Muscle of back (tissue), 3 donors: ENCODE measurements at regions not wholly inside any gene's neighbourhood (a gene's known extent, or its start where the extent isn't known, plus 50 kb on each side); places are given as distances from the start of the nearest gene placed in this dataset.

Experiments
- DNase-seq, 3 donors: peaks; one replicate each; pipeline versions ENCODE4 v3.0.0 to v3.0.0-alpha.2; 2013

DNA sequence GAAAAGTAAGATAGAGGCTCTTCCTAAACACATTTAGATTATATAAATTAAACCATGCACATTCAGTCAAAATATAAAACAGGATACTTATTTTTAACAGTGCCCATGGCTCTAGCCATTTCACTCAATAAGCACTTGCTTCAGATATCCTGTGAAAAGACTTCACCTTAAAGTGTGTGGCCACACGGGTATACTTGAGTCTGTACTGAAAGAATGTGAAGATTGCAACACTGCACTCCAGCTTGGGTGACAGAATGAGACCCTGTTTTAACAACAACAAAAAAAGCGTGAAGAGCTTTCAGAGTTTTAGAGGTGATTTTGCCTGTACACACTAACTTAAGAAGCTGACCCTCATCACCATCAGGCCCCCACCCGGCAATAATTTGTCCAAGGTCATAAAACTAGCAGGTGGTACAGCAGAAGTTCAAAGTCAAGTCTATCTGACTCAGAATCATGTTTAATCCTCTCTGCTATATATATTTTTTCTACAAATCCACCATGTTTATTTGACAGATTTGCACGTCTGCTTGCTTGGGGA is 203.5 kb upstream of the GUCY1A2 start:
- no peak for DNase-seq

DNA sequence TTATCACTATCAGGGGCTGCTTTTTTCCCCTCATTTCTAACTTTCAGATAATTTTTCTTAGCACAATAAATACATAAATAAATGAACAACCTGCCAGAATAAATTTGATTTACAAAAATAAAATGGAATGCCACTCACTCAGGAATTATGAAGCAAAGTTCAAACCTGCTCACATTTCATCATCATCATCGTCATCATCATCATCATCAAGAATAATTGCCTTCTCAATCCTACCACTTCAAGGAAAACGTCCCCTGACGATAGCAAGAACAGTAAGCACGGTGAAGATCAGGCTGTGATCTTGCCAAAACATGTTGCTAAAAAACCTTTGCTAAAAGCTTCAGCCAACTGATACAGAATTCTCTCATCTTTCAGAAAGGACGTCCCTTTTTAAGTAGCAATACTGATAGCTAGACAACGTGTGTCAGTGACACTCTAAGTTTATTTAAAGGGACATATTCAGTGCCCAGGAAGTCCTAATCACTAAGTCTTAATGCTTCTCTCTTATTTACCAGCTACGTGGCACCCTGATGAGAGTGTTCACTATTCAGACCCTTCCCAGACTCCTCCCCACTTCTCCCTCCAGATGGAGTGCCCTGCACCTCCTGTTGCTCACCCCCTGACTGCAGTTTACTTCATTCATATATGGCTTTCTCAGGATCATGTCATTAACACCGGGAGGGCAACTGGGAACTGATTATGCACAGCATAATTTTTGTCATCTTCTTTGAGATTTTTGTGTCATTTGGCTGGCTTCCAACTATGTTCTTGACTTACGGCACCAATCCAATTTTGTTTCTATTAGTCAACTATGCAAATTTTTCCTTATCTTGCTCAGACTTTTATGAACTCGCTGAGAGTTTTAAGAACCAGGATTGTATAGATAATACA is 200.1 kb upstream of the GUCY1A2 start:
- DNase-seq, result no peak

DNA sequence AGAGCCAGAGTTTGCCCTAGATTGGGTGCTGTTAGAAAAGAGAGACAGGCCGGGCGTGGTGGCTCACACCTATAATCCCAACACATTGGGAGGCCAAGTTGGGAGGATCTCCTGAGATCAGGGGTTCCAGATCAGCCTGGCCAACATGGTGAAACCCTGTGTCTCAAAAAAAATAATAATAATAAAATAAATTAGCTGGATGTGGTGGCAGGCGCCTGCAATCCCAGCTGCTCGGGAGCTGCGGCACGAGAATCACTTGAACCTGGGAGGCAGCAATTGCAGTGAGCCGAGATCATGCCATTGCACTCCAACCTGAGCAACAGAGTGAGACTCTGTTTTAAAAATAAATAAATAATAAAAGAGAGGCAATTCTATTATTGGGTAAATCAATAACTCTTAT is 199.2 kb upstream of the GUCY1A2 start:
- DNase-seq, result no peak

DNA sequence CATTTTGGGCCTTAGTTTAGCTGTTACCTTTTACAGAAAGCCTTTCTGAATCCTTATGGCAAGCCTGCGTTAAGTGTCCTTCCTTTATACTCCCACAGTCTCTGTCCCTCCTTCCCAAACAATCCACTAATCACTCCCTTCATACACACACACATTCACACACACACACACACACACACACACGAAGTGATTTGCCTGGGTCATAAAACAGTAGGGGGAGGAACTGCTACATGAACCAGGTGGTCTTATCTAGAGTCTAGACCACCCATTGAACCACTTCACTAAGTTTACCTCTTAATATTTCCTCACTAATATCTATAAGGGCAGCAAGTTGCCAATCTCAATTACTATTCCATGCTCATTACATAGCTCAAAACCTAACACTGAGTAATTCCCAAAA is 196.7 kb upstream of the GUCY1A2 start:
- no peak for DNase-seq

DNA sequence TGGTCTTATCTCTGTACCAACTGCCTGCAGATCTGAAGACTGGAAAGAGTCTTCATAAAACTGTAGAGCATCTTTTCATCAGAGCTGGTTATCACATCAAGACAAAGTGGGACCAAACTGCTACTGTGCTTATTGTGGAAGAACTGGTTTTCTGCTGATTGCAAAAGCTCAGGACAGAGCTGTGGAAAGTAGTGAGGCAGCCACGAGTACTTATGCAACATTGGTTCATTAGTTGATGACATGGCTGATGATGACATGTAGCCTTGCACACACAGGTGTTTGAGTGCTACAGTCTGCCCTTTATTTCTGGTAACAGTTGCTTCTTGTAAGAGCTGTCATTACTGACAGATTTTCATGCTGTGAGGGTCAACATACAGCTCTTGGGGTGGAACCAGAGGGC is 185.4 kb upstream of the GUCY1A2 start:
- no peak for DNase-seq

DNA sequence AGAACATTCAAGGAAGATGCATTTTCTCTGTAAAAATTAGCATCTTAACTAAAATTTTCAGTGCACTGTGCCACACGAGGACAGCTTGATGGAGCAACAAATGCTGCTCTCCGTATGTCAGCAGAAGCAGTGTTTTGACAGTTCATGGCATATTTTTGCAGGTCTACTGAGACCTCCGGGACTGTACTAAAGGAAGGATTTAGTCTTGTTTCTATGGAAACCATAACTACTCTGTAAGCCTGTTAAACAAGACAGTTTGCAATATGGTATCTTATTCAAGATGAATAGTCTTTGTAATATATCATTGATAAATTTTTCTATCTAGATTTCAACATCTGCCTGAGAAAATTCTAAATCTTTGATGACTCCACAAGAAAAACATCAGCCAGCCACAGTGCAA is 184.0 kb upstream of the GUCY1A2 start:
- no peak for DNase-seq

DNA sequence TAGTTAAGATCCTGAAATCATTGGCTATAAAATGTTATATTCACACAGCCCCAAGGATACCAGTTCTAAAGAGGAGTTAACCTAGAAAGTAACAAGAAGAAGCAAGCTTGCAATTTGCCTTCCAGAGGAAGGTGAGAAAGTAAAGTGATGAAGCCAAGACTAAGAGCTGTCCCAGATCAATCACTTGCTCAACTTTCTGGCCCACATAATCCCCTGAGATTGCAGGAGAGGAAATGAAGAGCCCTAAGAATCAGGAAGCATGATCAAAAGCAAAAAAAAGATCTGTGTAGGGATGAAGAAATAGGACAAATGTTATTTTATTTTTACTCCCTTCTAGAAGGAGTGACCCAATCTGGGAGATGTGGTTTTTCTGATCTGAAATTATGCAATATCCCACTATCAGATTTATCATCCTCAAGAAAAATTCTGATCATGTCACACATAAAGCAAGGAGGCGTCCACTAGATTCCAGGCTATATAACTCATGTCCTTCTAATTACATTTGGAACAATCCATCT is 180.3 kb upstream of the GUCY1A2 start:
- no peak for DNase-seq

DNA sequence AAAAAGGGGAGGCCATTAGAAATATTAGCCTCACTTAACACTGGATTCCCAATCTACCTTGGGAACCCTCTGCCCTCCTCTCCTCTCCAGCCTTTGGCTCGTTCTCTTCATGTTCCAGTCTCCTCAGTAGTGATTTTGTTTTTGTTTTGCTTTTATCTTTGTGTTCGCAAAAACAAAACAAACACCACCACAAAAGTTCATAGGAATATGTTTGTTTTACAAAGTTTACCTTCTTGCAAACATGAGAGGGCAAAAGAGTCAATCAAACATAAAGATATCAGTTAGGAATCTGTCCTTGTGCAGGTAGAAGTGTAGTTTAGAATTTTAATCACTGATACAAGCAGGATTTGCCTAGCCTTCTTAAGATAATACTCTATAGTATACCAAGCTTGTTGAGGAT is 179.7 kb upstream of the GUCY1A2 start:
- no peak for DNase-seq

DNA sequence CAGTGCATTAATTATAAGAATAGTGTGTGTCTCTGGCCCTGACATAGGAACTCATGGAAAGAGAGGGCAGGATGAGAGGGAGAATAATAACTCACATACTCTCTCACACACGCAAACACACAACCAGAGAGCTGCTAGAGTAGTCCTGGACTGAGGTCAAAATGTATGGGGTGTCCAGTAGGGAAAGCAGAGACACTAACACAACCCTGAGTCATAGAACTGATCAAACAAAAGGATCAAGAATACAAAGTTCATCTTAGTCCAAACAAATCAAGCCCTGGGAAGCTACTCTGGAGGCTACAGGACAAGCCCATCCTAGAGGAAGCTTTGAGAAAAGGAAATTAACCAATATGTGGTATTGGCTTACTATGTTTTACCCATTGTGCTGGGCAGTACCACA is 178.5 kb upstream of the GUCY1A2 start:
- no peak for DNase-seq

DNA sequence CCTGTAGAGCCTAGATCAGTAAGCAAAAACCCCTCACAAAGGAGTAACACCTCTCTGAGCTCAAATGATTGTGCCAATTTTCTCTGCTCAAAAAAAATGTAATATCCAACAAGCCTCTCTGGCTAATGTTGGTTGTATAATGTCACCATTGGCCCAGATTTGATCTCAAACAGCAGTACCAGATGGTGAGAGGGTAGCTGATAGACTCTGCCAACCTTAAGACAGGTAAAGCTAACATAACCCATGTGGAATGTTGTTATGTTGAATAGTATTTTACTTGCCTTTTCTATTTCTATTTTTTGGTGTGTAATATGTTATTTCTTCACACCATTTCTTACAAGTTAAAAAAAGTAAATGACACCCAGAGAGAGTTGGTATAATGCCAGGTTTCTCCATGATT is 166.7 kb upstream of the GUCY1A2 start:
- no peak for DNase-seq

DNA sequence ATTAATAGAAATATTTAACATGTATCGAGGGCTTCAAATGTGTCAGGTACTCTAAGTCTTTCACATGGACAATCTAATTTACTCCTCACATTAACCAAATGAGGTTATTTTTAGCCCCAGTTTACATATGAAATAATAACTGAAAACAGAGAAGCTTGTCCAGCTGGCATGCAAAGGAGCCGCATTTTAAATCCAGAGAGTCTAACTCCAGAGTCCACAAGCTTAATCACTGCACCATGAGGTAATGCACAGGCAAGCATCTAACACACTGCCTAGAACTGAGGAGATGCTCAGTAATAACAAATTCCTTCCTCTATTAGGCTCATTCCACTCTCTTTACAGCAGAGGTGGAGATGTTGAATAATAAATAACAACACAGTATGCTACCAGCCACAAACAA is 165.7 kb upstream of the GUCY1A2 start:
- peak in 2 of 3 donors; percentile 10 to 44 for DNase-seq

DNA sequence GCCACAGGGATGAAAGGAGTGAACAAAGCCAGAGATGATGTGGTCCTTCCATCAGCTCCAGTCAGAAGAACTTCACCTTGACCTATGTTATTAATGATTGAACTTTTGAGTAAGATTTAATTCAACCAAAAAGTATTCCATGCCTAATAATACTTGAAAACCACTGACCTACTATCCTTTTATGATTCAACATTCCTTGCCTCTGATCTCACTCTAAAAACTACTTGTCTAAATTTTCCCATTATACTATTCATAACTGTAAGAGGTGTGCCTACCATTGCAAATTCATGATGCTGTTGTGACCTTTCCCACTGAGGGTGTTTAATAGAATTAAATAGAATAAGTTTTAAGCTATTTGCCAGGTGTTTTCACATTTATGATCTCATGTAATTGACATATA is 164.7 kb upstream of the GUCY1A2 start:
- DNase-seq, result no peak

DNA sequence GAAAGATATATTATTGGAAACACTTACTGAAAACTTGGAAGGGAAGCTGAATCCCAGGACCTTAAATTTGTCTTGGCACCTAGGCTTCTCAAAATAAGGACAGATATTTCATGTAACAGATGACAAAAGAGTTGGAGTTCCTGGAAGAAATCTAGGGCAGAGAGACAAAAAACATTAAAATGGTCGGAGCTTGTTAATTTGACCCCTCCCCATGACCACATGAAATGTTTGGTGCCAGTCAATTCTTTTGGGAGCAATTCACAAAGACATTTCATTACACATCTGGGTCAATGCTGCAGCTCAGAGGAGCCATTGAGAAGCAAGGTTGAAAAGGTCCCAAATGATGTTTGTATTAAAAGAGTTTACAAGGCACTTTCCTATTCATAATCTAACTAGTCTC is 162.0 kb upstream of the GUCY1A2 start:
- peak in 2 of 3 donors; percentile 14 to 52 for DNase-seq

DNA sequence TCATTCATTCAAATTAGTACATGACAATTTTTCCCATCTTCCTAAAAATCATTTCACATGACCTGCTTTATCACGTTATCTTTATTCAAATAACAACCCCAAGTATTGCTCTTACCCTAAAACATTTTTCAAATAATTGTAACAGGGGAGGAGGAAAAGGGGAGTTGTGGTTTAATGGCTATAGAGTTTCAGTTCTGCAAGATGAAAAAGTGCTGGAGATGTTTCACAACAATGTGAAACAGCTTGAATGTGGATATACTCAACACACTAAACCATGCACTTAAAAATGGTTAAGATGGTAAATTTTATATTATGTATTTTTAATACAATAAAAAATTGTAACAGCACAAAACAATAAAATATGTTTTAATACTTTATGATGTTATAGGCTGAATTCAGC is 161.6 kb upstream of the GUCY1A2 start:
- DNase-seq, result peak in 1 of 3 donors; percentile 5

DNA sequence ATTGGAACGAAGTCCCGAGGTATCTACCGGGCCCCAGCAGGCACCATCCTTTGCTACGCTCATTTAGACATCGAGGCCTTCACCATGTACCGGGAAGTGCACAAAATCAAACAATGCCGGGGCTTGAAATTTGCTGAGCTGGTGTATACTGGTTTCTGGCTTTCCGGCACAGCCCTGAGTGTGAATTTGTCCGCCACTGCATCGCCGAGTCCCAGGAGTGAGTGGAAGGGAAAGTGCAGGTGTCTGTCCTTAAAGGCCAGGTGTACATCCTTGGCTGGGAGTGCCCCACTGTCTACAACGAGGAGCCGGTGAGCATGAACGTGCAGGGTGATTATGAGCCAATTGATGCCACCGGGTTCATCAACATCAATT is 158.8 kb upstream of the GUCY1A2 start:
- no peak for DNase-seq

DNA sequence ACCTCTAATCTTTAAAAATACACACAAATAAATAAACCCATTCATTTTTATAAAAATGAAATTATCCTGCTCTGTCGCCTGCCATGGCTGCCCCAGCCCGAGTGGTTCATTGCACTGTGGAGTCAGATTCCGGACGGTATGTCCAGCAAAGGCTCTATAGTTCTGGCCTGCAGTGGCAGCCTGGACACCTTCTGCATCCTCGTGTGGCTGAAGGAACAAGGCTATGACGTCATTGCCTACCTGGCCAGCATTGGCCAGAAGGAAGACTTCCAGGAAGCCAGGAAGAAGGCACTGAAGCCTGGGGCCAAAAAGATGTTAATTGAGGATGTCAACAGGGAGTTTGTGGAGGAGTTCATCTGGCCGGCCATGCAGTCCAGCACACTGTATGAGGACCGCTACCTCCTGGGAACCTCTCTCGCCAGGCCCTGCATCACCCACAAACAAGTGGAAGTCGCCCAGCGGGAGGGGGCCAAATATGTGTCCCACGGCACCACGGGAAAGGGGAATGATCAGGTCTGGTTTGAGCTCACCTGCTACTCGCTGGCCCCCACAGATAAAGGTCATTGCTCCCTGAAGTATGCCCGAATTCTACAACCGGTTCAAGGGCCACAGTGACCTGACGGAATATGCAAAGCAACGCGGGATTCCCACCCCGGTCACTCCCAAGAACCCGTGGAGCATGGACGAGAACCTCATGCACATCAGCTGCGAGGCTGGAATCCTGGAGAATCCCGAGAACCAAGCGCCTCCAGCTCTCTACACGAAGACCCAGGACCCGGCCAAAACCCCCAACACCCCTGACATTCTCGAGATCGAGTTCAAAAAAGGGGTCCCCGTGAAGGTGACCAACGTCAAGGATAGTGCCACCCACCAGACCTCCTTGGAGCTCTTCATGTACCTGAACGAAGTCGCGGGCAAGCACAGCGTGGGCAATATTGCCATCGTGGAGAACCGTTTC is 158.2 kb upstream of the GUCY1A2 start:
- DNase-seq, result no peak

DNA sequence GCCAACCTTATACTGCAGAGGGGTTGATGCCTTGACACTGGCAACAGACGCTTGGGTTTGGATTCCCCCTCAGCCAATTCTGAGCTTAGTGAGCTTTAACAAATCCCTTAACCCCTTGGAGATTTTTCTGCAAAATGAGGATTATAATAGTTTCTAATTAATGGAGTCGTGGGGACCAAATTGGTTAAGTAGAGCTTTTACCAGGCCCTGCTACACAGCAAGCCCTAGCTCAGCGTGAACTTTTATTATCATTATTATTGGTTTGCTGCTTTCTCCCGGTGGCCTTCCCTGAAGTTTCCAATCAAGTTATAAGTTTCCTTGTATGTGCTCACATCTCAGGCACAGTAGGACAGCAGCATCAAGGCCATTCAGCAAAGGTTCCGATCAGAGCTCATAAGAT is 156.6 kb upstream of the GUCY1A2 start:
- DNase-seq, result no peak

DNA sequence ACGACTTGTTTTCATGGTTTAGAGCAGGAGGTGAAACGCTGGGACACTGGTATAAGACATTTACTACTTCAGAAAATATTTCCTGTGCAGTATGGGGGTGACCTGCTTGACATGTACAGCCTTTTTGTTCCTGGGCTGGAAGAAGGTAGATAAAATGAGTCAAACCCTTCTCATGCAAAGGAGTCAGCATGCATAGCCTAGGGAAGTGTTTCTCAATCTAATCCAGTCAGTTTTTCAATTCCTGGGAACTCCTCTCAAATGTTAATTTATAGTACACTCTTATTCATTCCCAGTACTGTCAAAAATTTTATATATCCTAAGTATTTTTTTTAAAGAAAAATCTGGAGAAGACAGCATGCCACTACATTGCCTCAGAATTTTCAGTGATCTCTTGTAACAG is 154.7 kb upstream of the GUCY1A2 start:
- DNase-seq, result no peak

DNA sequence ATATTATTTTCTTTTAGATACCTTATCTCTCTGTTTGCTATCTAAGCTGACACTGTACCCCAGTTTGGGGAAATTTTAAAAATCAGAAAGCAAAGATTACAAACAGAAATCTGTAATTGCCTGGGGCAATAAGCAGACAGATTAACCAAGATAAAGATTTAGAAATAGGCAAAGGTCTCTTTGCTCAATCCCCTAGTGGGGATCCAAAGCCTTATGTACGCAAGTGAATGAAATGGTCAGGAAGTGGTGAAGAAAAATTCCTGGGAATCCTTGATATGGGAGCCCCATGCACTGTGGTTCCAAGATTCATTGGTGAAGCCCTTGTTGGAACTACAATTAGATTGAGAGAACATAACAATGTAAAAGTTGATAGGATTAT is 139.5 kb upstream of the GUCY1A2 start:
- no peak for DNase-seq

DNA sequence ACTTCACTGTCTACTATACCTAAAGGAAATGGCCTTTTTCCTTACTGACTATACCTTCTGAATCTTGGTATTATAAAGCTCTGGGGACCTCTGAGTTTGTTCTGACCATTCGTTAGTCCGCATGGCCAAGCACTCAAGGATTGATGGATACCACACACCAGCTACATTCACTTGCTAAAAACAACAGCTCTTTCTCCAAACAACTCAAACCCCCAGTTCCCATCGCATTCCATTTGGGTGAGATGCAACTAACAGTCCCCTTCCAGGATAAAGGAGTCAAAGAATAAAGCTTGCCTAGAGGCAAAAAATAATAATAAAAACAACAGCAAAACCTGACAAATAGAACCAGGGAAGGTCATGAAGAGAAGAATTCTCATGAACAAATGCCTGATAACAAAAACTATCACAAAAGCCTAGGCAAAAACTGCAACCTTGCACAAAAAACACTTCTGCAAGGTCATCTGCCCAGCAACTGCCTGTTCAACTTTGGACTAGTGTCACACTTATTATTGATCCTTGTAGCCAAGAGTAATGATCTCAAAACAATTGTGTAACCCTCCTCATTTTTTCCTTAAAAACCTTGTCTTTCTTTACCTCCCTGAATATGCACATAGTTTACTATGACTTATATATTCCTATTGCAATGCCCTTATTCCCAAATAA is 139.0 kb upstream of the GUCY1A2 start:
- DNase-seq, result no peak

DNA sequence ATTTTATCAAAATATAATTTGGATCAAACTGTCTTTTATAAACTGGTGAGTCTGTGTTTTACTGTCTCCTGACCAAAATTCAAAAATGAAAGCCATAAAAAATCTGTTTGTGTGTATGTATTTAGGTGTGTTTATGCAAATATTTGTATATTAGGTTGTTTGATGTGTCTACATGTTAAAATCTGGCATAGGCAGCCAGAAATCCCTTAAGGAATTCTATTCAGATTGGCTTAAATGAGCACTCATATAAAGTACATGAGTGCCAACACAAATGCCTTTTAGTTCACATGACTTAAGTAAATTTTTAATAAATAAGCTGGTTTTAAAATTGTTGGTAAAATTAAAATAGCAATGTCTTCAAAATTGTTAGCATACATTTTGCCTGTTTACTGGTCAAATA is 133.3 kb upstream of the GUCY1A2 start:
- no peak for DNase-seq

DNA sequence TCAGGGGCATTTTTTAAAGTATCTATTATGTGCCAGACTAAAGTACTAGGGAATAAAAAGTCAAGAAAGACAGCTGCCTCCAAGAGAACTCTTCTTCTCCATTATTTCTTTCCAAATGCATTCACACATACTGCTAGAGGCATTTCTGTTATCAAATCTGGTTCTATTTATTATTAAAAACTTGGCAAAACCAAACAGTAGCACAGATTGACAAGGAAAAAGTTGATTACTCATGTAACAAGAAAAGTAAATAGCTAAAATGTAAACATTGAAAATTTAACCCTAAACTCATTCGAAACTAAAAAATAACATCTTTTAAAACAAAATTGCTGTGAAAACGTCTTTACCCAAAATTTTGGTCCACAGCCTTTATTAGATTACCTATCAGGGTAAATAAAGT is 132.9 kb upstream of the GUCY1A2 start:
- no peak for DNase-seq
